Right renal cortex interstitium (tissue), 3 donors: ENCODE measurements at regions not wholly inside any gene's neighbourhood (a gene's known extent, or its start where the extent isn't known, plus 50 kb on each side); places are given as distances from the start of the nearest gene placed in this dataset.
A peak's percentile ranks its signal among the peaks of the same experiment; 100 is the strongest.

Source experiments
- DNase-seq, 3 donors: peaks; one replicate each; pipeline ENCODE4 v3.0.0-alpha.2; 2013; ENCODE audit warnings: low read depth in 3 of 3, low spot score in 2 of 3

DNA sequence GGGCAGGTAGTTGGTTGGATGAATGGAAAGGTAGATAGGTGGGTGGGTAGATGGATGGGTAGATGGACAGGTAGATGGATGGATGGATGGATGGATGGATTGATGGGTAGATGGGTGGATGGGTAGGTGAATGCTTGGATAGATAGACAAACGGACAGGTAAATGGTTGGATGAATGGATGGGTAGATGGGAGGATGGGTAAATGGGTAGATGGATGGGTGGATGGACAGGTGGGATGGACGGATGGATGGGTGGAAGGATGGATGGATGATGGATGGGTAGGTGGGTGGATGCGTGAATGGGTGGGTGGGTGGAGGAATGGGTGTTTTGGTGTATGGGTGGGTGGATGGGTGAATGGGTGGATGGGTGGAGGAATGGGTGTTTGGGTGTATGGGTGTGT lies 50.1 kb upstream of the ASAP2 start:
- DNase-seq, result no peak

DNA sequence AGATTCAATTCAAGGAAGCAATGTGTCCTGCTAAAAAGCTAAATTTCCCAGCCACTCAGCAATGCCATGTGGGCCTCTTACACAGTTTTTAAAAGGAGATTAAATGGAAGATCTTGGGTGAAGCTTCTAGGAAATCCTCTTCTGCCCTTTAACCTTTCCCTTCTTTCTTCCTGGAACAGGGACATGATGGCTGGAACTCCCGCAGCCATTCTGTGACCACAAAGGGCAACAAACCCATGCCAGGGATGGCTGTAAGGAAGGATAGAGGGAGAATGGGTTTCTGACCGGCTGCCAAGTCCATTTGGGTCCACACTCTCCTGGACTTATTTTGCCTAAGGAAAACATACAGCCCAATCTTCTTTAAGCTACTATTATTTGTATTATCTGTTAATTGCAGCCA lies 52.6 kb upstream of the ASAP2 start:
- DNase-seq, result no peak

DNA sequence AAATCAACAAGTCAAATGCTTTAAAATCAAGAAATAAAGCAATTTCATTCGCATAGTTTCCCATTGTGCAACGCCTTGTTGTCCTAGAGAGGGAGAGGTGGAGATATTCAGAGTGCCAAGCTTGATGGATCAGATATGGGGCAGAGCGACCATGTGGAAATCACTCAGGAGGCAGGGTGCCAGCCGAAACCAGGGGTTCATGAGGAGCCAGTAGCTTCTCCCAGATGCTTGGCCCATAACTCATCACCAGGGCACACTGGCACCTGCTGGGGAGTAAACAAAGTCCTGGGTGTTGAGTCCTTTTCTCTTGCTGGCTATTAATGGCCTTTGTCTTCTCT lies 53.0 kb upstream of the ASAP2 start:
- DNase-seq, result no peak

DNA sequence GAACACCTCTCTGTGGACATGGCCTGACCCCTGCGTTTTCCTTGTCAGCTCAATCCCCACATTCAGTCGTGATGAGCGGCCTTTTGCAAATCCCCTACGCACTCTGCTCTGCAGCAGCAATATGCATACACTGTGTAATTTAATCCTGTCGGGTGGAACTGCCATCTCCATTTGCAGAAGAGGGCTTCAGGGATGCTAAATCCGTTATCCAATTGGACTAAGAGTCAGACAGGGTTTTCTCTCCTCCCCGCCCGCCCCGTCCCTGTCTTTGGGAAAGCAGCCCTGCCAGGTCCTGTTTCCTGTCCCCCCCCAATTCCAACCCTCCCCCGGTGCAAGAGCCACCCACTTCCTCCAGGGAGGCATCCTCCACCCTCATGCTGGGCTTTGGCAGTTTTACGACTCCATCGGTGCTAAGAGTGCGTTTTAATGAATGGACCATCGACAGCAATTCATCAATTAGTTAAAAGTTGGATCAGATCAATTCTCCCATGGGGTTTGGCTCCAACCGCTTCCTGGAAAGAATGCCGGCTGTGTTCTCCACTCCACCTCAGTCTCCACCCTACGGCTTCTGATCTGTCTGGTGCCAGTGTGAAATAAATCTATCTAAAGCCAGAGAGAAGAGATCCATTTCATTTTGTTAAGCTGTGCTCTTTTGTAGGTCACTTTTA lies 53.5 kb upstream of the ASAP2 start:
- no peak for DNase-seq

DNA sequence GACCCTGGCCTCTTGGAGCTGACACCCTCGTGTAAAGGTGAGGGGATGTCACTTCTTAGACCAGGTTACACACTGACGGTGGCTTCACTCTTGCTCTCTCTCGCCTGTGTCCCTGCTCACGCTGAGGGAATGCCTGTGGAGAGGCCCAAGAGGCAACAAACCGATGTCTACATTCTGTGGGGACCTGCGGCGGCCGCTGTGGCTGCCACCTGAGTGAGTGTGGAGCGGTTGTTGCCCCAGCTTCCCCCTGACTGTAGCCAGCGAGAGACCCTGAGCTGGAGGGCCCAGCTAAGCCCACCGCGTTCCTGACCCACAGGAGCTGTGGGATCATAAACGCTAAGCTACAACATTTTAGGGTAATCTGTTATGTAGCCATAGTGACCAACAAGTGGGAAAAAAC lies 55.7 kb upstream of the ASAP2 start:
- DNase-seq, result no peak

DNA sequence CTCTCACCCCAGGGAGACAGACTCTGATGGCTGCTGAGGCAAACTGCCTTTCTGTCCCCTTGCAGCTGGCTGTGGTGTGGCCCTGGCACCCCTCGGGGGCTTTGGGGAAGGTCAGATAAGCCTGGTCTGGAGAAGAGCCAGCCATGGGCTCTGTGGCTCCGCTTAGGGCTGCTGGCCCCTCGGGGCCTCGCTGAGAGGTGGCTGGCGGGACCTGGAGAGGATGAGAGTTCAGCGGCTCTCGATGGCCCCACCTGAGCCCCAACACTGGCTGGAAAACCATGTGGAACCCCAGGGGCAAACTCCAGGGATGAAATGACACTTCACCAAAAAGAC lies 56.1 kb upstream of the ASAP2 start:
- no peak for DNase-seq

DNA sequence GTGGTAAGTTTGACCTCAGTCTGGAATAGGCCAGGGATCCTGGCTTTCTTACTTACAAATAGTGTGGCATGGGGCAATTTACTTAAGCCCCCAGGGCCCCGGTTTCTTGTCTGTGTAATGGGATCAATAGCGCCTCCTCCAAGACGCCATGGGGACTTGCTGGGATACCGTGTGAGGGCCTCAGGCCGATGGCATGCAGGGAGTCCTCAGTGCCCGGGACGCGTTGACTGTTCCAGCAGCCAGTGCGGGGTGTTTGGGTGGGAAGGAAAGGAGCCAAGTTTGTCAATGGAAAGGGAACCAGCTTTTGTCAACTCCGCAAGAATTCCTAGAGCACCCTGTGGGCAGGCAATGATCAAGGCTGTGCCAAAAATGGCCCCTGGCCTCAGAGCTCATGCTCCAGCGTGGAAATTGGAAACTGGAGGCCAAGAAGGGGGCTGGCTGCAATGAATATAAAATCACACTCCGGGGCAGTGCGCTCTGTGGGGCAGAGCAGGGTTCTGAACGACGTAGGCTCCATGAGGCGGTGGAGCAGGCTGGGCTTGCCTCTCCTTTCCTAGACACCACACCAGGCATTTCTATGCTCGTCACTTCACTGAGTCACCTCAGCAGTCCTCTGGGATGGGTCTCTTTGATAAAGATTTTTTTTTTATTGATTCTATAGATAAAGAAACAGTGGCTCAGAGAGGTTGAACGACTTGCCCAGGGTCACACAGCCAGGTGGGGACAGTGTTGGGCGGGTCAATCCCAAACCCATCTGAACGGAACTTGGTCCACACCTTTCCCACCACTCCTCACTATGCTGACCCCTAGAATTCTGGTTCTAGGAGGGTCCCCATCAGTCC lies 56.7 kb upstream of the ASAP2 start:
- DNase-seq, result no peak

DNA sequence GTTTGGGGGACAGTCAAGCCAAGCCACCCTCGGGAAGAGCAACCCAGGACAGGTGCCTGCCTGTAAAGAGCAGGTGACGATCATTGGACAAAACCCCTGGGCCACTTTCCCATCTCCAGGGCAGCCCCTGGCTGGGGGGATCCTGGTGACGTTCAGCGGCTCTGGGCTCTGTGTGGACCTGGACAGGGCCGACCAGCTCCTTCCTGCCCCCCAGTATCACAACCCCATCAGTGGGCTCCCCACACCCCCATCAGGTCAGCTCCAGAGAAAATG lies 57.3 kb upstream of the ASAP2 start:
- DNase-seq, result no peak

DNA sequence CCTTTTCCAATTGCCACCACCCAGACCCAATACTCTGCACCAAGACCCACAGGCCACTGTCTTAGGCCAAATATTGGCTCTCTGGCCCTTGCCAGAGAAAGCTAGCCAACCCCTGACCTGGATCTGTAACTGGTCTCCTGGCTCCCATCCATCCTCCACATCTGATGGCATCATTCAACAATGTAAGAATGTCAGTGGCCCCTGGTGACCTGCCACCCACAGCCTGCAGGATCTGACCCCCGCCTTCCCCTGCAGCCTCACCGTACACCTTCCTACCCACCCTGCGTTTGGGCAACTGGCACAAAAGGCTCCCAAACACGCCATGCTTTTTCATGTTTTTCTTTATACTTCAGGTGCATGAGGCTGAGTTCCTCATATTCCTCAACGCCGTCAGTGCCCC lies 60.0 kb upstream of the ASAP2 start:
- DNase-seq, result no peak

DNA sequence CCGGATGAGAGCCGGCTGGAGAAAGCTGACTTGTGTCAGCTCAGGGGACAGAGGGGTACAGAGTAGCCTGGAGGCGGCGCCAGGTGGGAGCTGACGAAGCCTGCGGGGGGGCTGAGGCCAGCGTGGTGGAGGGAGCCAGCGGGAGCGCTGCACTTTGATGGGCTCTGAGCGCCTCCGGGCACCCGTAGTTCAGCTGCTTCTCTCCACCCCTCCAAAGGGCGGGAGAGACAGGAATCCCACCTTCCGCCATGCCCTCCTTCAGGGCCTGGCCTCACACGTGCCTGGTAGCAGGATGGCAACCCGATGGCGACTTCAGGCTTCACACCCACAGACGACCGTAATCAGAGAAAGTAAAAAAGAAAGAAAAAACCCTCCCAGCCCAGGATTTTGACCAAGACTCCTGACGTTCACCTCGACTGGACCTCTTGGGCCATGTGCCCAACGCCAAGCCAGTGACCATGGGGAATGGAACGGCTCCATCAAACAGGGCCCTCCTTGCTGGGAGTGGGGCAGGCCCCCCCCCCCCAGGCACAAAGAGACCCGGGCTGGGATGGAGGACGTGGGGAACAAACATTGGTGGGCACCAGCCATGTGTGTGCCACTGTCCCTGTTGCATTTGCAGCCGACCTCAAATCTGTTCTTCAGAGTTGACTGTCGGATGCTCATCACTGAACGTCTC lies 60.7 kb upstream of the ASAP2 start:
- no peak for DNase-seq

DNA sequence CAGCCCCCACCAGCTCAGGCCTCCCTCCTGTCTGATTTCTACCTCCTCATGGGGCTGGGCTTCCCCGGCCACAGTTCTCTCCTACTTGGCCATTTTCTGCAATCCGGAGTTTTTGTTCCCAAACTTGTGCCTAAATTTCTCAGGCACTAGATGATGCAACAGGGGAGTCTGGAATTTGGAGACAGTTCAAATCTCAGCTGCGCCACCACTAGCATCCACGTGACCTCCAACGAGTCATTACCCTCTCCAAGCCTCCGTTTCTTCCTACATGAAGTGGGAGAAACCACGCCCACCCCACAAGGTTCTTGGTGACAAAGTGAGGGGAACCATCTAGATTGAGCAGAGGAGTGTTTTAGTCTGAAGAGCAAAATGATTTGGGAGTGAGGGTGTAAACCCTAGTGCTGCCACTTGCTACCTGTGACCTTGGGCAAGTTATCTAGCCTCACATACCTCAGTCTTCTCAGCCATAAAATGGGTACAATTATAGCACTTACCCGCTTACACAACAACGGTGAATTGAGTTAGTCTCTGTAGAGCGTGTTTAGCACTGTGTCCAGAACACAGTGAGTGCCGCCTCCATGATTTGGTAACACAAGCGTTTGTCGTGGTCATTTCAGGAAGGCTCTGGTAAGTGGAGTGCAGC lies 61.4 kb upstream of the ASAP2 start:
- DNase-seq, result no peak

DNA sequence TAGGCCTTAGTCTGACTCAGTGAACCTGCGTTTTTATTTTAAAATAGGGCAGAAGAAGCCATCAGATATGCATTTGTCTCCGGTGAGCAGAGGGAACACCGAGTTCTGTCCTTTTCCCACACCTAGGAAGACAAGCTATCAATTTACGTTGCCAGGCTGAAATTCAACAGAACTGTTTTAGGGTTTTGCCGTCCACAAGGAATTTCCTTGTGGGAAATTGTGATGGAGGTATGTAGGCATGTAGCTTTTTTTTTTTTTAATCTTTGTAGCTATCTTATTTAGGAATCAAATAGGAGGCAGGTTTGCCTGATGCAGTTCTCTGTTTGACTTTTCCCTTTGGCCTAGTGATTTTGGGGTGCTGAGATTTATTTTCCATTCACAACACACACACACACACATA lies 62.0 kb upstream of the ASAP2 start:
- DNase-seq, result no peak

DNA sequence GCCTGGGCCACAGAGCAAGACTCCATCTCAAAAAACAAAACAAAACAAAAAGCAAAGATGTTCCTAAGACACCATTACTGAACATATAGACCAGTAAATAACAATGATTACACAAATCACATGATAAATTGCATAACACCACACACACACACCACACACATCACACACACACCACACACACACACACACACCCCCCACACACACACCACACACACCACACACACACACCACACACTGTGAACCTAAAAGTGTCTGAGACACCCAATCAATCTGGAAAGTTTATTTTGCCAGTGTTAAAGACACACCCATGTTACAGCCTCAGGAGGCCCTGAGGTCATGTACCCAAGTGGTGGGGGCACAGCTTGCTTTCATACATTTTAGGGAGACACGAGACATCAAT lies 62.6 kb upstream of the ASAP2 start:
- DNase-seq, result no peak

DNA sequence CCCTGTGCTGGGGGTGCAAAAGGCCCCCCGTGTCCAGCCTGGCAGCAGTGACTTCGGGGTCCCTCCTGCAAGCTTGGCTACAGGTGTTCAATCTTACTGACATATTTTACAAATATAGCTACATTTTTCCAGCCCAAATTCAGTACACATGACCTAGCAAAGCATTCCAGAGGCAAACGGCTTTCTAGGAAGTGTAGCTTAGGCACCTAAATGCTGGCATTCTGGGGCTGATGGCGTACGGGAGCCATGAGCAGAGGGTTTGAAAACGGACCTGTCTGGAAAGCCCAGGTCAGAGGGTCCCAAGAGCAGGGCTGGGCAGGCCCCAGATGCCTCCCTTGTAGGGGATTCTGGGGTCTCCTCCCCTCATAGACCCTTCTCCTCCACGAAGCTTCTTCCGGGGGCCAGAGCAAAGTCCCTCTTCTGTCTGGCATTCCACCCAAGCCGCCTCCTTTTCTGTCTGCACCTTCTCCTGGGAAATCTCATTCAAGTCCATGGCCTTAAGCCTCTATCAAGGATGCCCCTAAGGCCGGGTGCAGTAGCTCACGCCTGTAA lies 63.3 kb upstream of the ASAP2 start:
- DNase-seq, result no peak

DNA sequence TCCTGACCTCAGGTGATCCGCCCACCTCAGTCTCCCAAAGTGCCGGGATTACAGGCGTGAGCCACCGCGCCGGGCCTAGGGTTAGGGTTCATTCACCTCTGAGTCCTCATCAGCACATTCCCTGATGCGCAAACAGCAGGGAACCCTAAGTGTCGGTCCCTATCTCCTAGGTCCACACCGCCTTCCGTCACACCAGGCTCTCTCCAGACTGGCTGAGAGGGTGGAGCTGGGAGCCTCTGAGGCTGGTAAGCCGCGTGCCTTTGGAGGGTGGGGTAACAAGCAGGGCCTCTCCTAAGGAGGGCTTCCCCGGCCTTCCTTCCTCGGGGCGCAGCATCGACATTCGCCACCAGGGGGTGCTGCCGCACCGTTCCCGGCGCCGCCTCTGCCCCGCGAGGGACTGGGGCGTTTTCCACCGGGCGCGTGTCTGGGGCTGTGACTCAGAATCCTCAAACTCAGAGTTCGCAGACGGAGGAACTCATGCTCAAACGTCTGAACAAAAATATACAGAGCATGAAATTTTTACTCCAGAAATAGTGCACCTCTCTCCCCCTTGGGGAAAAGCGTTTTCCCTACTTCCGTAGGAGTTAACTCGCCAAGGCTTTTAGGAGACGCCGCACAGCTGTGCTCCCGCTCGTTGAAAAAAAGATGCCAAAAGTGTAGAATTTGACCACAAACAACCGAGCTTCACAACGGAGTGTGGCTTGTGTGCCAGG lies 63.9 kb upstream of the ASAP2 start:
- peak in 2 of 3 donors; percentile 47 to 51 for DNase-seq

DNA sequence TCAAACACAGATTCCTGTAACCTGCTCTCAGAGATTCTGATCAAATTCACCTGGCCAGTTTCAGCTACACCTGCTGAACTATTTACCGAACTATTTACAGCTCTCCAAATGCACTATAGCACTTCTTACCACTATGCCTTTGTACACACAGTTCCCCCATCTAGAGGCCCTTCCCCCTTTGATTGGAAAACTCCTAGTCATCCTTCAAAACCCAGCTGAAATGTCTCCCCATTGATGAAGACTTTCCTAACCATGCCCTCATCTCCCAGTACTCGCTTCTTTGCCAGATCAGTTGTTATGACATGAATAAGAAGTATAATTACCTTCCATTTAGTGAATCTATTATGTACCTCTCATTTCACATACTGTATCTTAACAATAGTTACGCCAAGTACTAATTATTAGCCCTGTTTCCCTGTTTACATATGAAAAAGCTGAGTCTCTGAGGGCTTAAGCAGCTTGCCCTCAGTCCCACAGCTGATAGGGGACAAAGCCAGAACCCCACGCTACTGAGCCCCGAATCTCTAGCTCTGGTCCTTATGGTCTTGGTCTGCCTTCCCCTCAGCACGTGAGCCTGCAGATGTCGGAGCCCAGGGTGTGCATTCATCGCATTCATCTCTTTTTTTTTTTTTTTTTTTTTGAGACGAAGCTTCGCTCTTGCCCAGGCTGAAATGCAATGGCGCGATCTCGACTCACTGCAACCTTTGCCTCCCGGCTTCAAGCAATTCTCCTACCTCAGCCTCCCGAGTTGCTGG lies 64.7 kb upstream of the ASAP2 start:
- no peak for DNase-seq

DNA sequence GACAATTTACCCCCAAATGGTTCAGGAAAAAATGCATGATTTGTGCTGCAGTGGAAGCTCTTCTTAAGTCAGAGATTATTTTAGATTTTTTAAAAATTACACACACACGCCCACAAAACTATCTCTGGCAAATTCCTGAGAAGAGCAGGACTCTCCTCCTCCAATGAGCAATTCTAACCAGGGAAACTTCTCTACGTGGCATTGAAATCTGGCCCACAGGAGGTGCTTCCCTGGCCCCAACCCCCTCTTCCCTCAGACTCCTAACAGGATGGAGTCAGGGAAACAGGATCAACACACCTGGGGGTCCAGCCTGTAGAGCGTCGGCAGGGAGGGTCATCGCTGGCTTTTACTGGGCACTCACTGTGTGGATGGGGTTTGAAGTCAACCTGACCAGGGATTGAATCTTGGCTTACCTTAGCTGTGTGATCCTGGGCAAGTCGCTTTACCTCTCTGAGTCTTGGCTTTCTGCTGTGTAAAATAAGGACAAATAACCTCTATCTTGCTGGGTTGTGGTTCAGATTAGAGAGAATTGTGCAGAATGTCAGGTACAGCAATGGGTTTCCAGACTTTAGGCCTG lies 65.4 kb upstream of the ASAP2 start:
- DNase-seq, result no peak

DNA sequence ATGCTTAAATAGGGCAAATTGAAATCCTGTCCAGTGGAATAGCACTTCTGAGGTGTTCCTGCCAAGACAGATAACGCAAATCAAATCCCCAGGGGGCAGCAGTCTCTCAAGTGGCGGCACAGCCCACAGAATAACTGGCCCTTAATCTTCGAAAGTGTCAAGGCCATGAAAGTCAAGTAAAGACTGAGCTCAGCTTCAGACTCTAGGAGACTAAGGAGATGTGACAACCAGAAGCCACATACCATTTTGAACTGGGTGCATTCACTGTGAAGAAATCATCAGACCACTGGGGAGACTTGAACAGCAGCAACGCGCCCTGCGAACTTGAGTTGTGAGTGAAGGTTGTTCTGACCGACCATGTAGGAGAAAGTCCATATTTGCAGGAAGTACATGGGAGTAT lies 66.0 kb upstream of the ASAP2 start:
- no peak for DNase-seq

DNA sequence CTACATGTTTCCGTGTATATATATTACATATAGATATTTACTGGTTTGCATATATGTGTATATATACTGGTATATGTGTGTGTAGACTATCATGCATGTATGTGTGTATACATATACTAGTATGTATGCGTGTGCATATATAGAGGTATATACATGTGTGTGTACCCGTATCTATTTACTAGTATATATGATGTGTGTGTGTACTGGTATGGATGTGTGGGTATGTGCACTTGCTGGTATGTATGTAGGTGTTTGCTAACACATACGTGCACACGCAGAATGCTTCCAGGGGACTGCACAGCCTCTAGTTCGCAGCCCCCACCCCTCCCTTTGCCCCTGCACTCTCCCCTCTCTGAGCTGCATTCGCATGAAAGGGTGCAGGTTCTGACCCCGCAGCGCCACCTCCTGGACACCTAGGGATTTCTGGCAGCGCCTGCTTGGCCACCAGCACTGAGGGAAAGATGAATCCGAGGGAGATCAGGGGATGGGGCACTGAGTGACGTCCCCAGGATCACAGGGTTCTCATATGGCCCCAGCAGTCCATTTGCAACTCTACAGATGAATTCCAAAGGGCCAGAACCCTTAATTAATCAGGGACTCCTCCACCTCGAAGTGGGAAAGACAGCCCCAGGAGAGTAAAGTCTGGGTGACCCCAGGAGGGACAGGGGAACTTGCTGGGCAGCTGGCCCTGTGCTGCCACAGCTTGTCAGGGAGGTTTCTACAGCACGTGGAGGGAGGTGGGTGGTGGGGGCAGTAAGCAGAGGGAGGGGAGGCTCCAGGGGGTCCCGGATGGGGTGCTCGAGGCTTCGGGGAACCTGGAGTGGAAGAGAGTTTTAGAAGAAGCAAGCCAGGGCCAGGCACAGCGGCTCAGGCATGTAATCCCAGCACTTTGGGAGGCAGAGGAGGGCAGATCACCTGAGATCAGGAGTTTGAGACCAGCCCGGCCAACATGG lies 66.8 kb upstream of the ASAP2 start:
- DNase-seq, result peak in 2 of 3 donors; percentile 37 to 50
